Prostate gland (tissue), 2 donors: ENCODE measurements at regions not wholly inside any gene's neighbourhood (a gene's known extent, or its start where the extent isn't known, plus 50 kb on each side); places are given as distances from the start of the nearest gene placed in this dataset.

ENCODE experiments used
- DNase-seq: peaks from one replicate; pipeline ENCODE4 v3.0.0-alpha.2; 2019; ENCODE audit warnings: low spot score
- H3K27ac ChIP-seq, 2 donors: fragments of 200-600 bp; sonication (generic); 2 replicates each; pipeline ENCODE4 v1.5.1; 2017 to 2019
- H3K27me3 ChIP-seq: fragments of 200-600 bp; sonication (generic); replicated peaks from 2 replicates; pipeline ENCODE4 v1.5.1; 2019; ENCODE audit not compliant: insufficient read depth
- H3K36me3 ChIP-seq, 2 donors: fragments of 200-600 bp; sonication (generic); 1 replicate in 1 of 2; 2 replicates in 1 of 2; pipeline versions ENCODE4 v1.5.1 to v1.8.1; 2017 to 2019
- H3K4me1 ChIP-seq: fragments of 200-600 bp; sonication (generic); replicated peaks from 2 replicates; pipeline ENCODE4 v1.5.1; 2019
- H3K4me3 ChIP-seq, 2 donors: fragments of 200-600 bp; sonication (generic); 2 replicates each; pipeline ENCODE4 v1.5.1; 2017 to 2019
- H3K9me3 ChIP-seq: fragments of 200-600 bp; sonication (generic); 2 replicates; pipeline ENCODE4 v1.5.1; 2017
- CTCF ChIP-seq, 4 experiments: fragments of 200-600 bp in 2 of 4; fragments of 450-650 bp in 2 of 4; sonication (generic) in 2 of 4; IDR thresholded peaks; 1 replicate in 3 of 4; 2 replicates in 1 of 4; pipeline ENCODE4 v1.5.1; 2016 to 2019; ENCODE audit warnings: antibody characterized with exemption in 4 of 4, mild to moderate bottlenecking in 2 of 4, moderate library complexity in 2 of 4
- POLR2A ChIP-seq: fragments of 450-650 bp; IDR thresholded peaks from one replicate; pipeline ENCODE4 v1.6.1; 2016; ENCODE audit warnings: antibody characterized with exemption, mild to moderate bottlenecking
- POLR2AphosphoS5 ChIP-seq: sonication (generic); formaldehyde crosslinking; IDR thresholded peaks from one replicate; pipeline ENCODE4 v1.6.1; 2017; ENCODE audit warnings: antibody characterized with exemption
- WGBS: methylation state at CpG from one replicate; pipeline ENCODE4 v1.1.5; 2018; 5-methylcytosine and 5-hydroxymethylcytosine counted together
- intact Hi-C: fragments of 100-400 bp; cut with DNase I; formaldehyde crosslinking; loops from one replicate; pipeline ENCODE4 v1.14.2; 2022

- Histone ChIP-seq H3K27me3 (no peaks in the 10 kb centered on the region), H3K27ac (no peak overlapping the region), H3K36me3 (no peaks in the 10 kb centered on the region), H3K4me1 (peaks cover 10% of the 10 kb centered on the region), H3K9me3 (no peaks in the 10 kb centered on the region), H3K4me3 (no peak overlapping the region)
- intact Hi-C loops, result no loop called here
- TF ChIP-seq POLR2A, result no peak
- TF ChIP-seq CTCF (IDR thresholded peaks at IDR 0.05), result no peak
- TF ChIP-seq POLR2AphosphoS5, result no peak
- no peak for DNase-seq
- WGBS, result 79% methylated on average over 2 of the region's 2 CpGs
Measured at GRCh38 chr1:58931024-58931423, 147.2 kb upstream of the JUN start.

- intact Hi-C loops, result no loop called here
- 75% methylated on average over 6 of the region's 6 CpGs for WGBS
- H3K9me3 ChIP-seq, result no peaks in the 10 kb centered on the region
- peaks cover 10% of the 10 kb centered on the region for H3K4me1 ChIP-seq
- TF ChIP-seq POLR2AphosphoS5 (no peak), CTCF (IDR thresholded peaks at IDR 0.05) (no peak)
- H3K27me3 ChIP-seq, result no peaks in the 10 kb centered on the region
- no peak overlapping the region for H3K27ac ChIP-seq
- no peak for DNase-seq
- H3K4me3 ChIP-seq, result no peak overlapping the region
- no peaks in the 10 kb centered on the region for H3K36me3 ChIP-seq
Measured at GRCh38 chr1:58931756-58932155, 147.9 kb upstream of the JUN start.

GRCh38 chr1:58932859-58933598 lies 149.2 kb upstream of the JUN start:
- Histone ChIP-seq H3K27me3 (no peaks in the 10 kb centered on the region), H3K9me3 (no peaks in the 10 kb centered on the region), H3K36me3 (no peaks in the 10 kb centered on the region), H3K4me3 (no peak overlapping the region), H3K27ac (peak overlapping the region in 1 of 2 donors; percentile 10), H3K4me1 (peaks cover 10% of the 10 kb centered on the region)
- WGBS, result 48% methylated on average over 4 of the region's 4 CpGs
- intact Hi-C loops, result no loop called here
- TF ChIP-seq POLR2A, result no peak
- TF ChIP-seq CTCF (IDR thresholded peaks at IDR 0.05), result peak in 1 of 4 experiments; percentile 14
- TF ChIP-seq POLR2AphosphoS5, result no peak
- DNase-seq, result peak; percentile 19

GRCh38 chr1:58933599-58933926 lies 149.7 kb upstream of the JUN start:
- Histone ChIP-seq H3K36me3 (no peaks in the 10 kb centered on the region), H3K4me3 (no peak overlapping the region), H3K27me3 (no peaks in the 10 kb centered on the region), H3K4me1 (peaks cover 10% of the 10 kb centered on the region), H3K9me3 (no peaks in the 10 kb centered on the region), H3K27ac (no peak overlapping the region)
- TF ChIP-seq POLR2A (no peak), POLR2AphosphoS5 (no peak), CTCF (IDR thresholded peaks at IDR 0.05) (no peak)
- intact Hi-C loops, result no loop called here
- no peak for DNase-seq
- WGBS, result 94% methylated on average over 2 of the region's 2 CpGs

GRCh38 chr1:58934706-58935105 lies 150.9 kb upstream of the JUN start:
- Histone ChIP-seq H3K4me1 (peaks cover 10% of the 10 kb centered on the region), H3K4me3 (no peak overlapping the region), H3K36me3 (no peaks in the 10 kb centered on the region), H3K27ac (no peak overlapping the region), H3K9me3 (no peaks in the 10 kb centered on the region), H3K27me3 (no peaks in the 10 kb centered on the region)
- DNase-seq, result no peak
- TF ChIP-seq POLR2A (no peak), CTCF (IDR thresholded peaks at IDR 0.05) (no peak), POLR2AphosphoS5 (no peak)
- 78% methylated on average over 3 of the region's 3 CpGs for WGBS
- intact Hi-C loops, result no loop called here
